Endothelial cell of umbilical vein (primary cell): ENCODE measurements at regions not wholly inside any gene's neighbourhood (a gene's known extent, or its start where the extent isn't known, plus 50 kb on each side); places are given as distances from the start of the nearest gene placed in this dataset.

Experiments used
- EZH2 ChIP-seq: IDR thresholded peaks from 2 replicates; pipeline ENCODE4 v1.6.1; 2012; ENCODE audit warnings: borderline replicate concordance, low read depth, mild to moderate bottlenecking, moderate library complexity, low read length, inconsistent platforms; ENCODE audit not compliant: severe bottlenecking
- FOS ChIP-seq: IDR thresholded peaks from 2 replicates; pipeline ENCODE4 v1.6.1; 2011; ENCODE audit warnings: mild to moderate bottlenecking, low read length, moderate library complexity, borderline replicate concordance; ENCODE audit not compliant: insufficient read depth
- GATA2 ChIP-seq: IDR thresholded peaks from 2 replicates; pipeline ENCODE4 v1.7.0; 2011; ENCODE audit warnings: low read depth, mild to moderate bottlenecking, moderate library complexity, mixed read lengths, low read length; ENCODE audit not compliant: insufficient read length, insufficient read depth
- JUN ChIP-seq: IDR thresholded peaks from 2 replicates; pipeline ENCODE4 v1.6.1; 2011; ENCODE audit warnings: borderline replicate concordance, low read depth; ENCODE audit not compliant: insufficient read length, insufficient read depth
- MYC ChIP-seq: IDR thresholded peaks from one replicate; pipeline ENCODE4 v1.6.1; 2011; ENCODE audit warnings: mild to moderate bottlenecking, low read depth, low read length
- POLR2A ChIP-seq: IDR thresholded peaks from 2 replicates; pipeline ENCODE4 v1.6.1; 2012; ENCODE audit warnings: low read depth, mild to moderate bottlenecking, control low read depth, low read length
- POLR2AphosphoS5 ChIP-seq: IDR thresholded peaks from 2 replicates; pipeline ENCODE4 v1.6.1; 2012; ENCODE audit warnings: low read depth, mild to moderate bottlenecking, control low read depth, low read length, moderate library complexity; ENCODE audit not compliant: insufficient read depth
- TF ChIP-seq, protein P1 (sequence below), 2 donors: IDR thresholded peaks; 1 replicate in 1 of 2; 2 replicates in 1 of 2; pipeline ENCODE4 v1.5.1; 2011; ENCODE audit warnings: low read length in 2 of 2, mild to moderate bottlenecking in 2 of 2, moderate library complexity in 2 of 2, control low read depth in 1 of 2, inconsistent platforms in 1 of 2, low read depth in 1 of 2; ENCODE audit not compliant: insufficient read depth in 1 of 2; ENCODE audit errors: extremely low read depth in 1 of 2
- TF ChIP-seq, protein P2 (sequence below): IDR thresholded peaks from 2 replicates; pipeline ENCODE4 v1.6.1; 2011; ENCODE audit not compliant: insufficient read depth, insufficient read length

DNA sequence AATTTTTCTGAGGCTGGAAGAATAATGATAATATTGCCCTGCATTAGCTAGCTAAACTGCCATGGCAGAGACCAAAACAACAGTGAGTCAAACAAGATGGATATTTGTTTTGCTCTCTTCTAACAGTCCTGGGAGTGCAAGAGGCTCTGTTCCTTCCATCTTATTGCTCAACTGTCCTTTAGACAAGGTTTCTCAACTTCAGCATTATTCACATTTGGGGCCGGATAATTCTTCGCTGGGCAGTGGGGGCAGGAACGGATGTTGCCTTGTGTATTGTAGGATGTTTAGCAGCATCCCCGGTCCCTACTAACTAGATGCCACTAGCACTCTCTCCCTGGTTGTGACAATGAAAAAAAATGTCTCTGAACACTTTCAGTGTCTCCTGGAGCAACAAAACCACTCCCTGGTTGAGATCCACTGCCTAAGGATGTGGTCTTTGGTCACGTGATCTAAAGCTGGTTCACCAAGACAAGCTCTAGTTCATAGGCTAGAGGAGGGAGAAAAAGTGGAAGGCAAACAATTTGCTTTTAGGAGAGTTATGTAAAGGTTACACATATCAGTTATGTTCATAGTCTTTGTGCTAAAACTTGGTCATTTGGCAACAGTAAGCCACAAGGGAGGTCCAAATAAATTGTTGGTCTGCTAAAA, 144.4 kb downstream of the PCTP start:
- TF ChIP-seq POLR2AphosphoS5 (no peak), POLR2A (no peak), EZH2 (no peak), MYC (no peak), JUN (no peak), FOS (no peak), GATA2 (no peak)
- TF ChIP-seq, protein P1, sequence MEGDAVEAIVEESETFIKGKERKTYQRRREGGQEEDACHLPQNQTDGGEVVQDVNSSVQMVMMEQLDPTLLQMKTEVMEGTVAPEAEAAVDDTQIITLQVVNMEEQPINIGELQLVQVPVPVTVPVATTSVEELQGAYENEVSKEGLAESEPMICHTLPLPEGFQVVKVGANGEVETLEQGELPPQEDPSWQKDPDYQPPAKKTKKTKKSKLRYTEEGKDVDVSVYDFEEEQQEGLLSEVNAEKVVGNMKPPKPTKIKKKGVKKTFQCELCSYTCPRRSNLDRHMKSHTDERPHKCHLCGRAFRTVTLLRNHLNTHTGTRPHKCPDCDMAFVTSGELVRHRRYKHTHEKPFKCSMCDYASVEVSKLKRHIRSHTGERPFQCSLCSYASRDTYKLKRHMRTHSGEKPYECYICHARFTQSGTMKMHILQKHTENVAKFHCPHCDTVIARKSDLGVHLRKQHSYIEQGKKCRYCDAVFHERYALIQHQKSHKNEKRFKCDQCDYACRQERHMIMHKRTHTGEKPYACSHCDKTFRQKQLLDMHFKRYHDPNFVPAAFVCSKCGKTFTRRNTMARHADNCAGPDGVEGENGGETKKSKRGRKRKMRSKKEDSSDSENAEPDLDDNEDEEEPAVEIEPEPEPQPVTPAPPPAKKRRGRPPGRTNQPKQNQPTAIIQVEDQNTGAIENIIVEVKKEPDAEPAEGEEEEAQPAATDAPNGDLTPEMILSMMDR (IDR thresholded peaks at IDR 0.05; ENCODE audit: extremely low read depth in 1 of 2, insufficient read depth in 1 of 2, low read depth in 1 of 2, low read length in 2 of 2) = no peak
- TF ChIP-seq, protein P2, sequence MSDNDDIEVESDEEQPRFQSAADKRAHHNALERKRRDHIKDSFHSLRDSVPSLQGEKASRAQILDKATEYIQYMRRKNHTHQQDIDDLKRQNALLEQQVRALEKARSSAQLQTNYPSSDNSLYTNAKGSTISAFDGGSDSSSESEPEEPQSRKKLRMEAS = no peak
